CD4-positive, alpha-beta T cell treated with Interleukin-17A for 1 hour (primary cell): ENCODE measurements at regions not wholly inside any gene's neighbourhood (a gene's known extent, or its start where the extent isn't known, plus 50 kb on each side); places are given as distances from the start of the nearest gene placed in this dataset.
"Not testable (repeated sequence)": the region's sequence is repeated elsewhere in the genome, so short reads cannot be mapped to it uniquely, and the experiment has no call there.

Experiments used
- DNase-seq: peaks from one replicate; pipeline ENCODE4 v3.0.0-alpha.2; 2020

GRCh38 chr12:88667615-88668014, 87.3 kb upstream of the KITLG start:
- DNase-seq: not testable (repeated sequence)

- DNase-seq: no peak
These were observed 84.8 kb upstream of the KITLG start for GRCh38 chr12:88665071-88665470.

DNA sequence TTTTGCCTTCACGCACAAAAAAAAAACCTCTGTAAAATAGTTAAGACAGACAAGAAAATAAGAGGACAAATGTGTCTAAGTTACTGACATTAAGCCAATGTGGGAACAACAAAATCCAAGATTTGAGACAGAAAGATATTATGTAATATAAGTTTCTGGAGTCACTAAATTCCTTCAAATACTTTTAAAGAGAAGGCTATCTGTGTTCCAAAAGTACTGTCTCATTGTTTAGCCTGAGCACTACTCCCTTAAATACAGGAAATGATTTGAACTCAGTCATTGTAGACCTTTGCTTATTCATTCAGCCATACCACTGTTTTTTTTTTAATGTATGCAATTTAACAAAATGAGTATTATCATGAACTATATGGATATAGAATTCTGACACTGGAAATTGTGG, 82.7 kb upstream of the KITLG start:
- DNase-seq: no peak

GRCh38 chr12:88662093-88662492, 81.8 kb upstream of the KITLG start:
- no peak for DNase-seq

- no peak for DNase-seq
These were observed 77.7 kb upstream of the KITLG start for GRCh38 chr12:88658009-88658408.

GRCh38 chr12:88650715-88651114, 70.4 kb upstream of the KITLG start:
- no peak for DNase-seq

GRCh38 chr12:88648625-88649024, 68.4 kb upstream of the KITLG start:
- DNase-seq: no peak

- no peak for DNase-seq
These were observed 66.6 kb upstream of the KITLG start for GRCh38 chr12:88646824-88647223.

GRCh38 chr12:88645816-88646215, 65.5 kb upstream of the KITLG start:
- DNase-seq: no peak

DNA sequence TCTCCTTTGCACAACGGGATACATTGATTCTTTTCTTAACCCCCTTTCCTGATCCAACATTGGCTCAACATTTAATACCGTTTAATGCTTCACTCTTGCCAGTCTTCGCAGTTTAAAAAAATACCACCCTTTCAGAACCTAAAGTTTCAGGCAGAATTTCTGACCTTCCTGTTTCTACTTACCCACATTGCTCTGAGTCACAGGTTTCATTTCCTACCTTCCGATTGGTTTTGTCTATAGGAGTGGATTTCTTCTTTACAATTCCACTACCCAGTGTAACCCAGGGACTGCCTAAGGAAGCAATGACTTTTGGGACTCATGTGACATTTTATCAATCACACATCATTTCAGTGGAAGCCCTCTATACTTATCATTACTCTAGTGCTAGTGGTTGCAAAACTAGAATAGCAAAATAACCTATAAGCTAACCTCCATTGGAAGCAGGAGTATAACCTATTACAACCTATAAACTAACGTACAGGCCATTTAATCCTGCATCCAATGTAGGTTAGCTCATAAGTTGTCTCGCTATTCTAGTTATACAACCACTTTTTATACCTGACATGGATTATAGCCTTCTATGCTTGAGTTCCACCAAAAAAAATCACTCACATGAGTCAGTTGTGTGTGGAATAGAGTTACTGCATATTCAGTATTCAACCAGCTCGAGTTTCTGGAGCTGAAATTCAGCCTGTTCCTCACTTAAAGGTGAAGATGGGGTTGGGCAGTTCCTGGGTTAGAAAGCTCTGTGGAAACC, 64.9 kb upstream of the KITLG start:
- no peak for DNase-seq

GRCh38 chr12:88643685-88644084, 63.4 kb upstream of the KITLG start:
- DNase-seq: no peak

DNA sequence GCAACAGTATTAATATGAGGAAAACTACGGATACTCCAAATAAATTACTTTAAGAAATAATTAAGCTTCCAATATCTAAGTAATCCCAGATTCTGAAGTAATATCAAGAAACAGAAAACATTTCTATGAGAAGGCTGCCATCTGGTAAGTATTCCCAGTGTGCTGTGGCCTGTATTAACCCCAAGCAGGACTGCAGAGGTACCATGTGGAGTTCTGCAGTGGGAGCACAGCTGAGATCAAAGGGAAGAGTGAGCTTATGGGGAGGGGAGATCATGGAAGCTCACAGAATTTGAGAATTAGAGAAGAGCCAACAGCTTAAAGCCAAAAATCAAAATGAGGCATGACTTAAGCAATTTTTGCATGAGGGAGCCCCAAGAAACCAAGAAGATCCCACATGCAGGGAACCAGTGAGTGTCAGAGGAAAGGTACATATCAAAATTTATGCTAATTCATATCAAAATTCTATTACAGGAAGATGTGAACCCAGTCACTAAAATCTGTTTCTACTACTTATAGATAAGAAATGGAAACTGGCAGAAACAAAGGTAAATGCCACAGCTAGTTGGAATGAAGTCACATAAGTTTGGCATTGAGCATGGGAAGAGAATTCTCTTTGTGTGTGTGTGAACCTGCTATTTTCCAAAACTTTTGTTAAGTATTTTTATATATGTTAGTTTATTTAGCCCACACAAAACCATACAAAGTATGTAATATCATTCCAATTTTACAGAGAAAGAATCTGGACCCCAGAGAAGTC, 62.6 kb upstream of the KITLG start:
- no peak for DNase-seq

DNA sequence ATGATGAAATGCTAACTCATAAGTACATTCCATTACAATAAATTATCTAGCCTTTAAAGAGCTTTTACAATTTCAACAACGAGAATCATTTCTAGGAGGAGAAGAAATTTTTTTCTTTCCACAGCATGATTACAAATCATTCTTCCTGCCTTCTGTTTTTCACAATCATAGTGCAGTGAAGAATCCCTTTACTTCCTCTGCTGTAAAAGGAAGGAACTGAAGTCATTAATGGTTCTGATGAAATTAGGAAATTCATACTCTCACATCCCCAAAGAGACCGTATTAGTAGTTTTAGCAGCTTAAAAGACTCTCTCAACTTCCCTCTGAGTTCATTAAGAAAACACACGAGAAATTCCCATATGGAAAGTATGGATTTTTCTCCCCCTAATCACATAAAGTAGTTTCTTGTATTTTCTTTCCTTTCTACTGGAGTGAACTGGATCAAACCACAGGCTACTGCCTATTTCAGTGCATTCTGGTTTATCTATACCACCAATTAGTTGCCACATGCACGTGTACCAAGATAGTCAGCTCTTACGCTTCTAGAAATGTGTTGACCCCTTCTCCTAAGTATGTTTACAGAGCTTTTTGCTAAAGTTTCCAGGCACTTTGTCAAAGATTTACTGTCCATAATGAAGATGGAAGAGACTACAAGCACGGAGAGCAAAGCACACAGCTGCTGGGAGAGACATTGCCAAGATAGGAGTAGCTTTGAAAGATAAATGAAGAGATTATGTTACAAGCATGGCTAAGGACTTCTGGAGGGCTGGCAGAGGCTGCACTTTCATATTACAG, 58.9 kb upstream of the KITLG start:
- no peak for DNase-seq

- no peak for DNase-seq
These were observed 58.1 kb upstream of the KITLG start for GRCh38 chr12:88638388-88638787.

DNA sequence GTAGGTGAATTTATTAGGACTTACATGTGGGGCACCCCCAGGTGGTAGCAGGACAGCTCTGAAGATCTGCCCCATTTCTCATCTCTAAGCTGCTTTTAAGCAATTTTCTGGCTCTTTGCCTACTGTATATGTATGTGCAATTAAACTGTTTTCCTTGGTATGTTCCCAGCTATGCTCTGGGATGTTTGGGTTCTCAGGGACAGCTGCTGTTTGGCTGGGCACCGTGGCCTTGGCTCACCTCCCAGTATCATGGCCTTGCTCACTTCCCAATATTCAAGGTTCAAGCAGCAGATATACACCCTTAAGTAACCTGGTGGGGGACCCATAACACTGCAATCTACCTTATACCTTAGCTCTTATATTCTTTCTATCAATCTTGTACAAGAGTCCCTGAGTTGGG, 53.7 kb upstream of the KITLG start:
- no peak for DNase-seq

DNA sequence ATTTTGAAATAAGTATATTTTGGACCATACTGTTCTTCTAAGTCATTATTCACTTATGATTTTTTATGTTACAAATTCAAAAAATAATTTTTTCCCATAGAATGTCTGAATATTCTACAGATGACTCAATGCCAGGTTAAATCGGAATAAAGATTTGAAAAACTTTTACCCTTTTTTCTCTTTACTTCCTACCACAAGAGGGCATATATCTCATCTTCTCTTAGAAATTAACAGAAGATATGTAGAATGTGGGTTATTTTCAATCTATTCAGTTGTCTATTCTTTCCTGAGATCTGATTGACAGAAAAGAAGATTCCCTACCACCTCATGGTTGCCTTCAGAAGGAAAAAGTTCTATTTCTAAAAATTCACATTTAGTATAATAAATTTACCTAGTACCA, 53.0 kb upstream of the KITLG start:
- no peak for DNase-seq

DNA sequence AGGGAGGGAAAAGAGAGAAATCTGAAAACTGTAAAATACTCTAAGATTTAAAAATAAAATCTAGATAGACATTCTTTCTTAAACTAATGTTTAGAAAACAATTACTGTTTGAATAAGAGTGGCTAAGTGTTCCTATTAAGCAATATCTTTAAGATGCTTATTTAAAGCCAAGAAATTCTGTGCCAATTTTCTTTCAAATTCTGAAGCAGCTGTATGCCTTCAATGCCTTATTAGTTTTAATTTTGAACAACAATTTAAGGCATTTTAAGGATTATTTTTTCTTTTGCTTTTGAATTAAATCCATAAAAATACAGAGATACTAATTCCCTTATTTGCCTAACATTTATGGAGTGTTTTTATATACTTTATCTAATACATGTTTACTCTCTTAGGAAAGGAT, 50.3 kb upstream of the KITLG start:
- no peak for DNase-seq
